GM12891 (cell line): ENCODE measurements at regions not wholly inside any gene's neighbourhood (a gene's known extent, or its start where the extent isn't known, plus 50 kb on each side); places are given as distances from the start of the nearest gene placed in this dataset.

Experiments used
- PAX5 ChIP-seq: IDR thresholded peaks from 2 replicates; pipeline ENCODE4 v1.6.1; 2011; ENCODE audit warnings: low read length, moderate library complexity, mild to moderate bottlenecking; ENCODE audit not compliant: insufficient read depth, severe bottlenecking
- POLR2A ChIP-seq: IDR thresholded peaks from 2 replicates; pipeline ENCODE4 v1.6.1; 2011; ENCODE audit warnings: low read depth, low read length, control low read depth
- POLR2AphosphoS5 ChIP-seq: IDR thresholded peaks from 2 replicates; pipeline ENCODE4 v1.6.1; 2011; ENCODE audit warnings: low read depth, low read length, control low read depth
- SPI1 ChIP-seq: IDR thresholded peaks from 2 replicates; pipeline ENCODE4 v1.6.1; 2011; ENCODE audit warnings: low read depth, low read length, control low read depth
- TAF1 ChIP-seq: IDR thresholded peaks from 2 replicates; pipeline ENCODE4 v1.6.1; 2011; ENCODE audit warnings: low read depth, low read length, control low read depth

DNA sequence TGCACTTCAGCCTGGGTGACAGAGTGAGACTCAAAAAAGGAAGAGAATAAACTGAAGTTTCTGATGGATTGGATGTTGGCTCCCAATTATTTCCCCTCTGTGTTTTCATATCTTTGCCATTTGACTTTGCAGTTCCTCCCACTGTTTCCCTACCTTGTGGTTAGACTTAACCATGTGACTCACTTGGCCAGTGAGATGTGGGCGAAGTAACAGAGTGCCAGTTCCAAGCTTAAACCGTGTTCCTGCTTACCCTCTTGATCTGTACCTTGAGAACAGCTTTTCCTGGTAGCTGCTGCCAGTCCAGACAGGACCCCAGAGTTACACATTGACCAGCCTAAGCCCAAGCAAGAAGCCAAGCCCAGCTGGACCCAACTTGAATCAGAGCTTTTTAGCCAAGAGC lies 323.4 kb downstream of the LTN1 start:
- no peak for TF ChIP-seq POLR2A
- TF ChIP-seq POLR2AphosphoS5, result no peak
- no peak for TF ChIP-seq TAF1
- no peak for TF ChIP-seq SPI1
- TF ChIP-seq PAX5, result no peak
